ENCODE measurements at regions not wholly inside any gene's neighbourhood (a gene's known extent, or its start where the extent isn't known, plus 50 kb on each side); places are given as distances from the start of the nearest gene placed in this dataset.

DNA sequence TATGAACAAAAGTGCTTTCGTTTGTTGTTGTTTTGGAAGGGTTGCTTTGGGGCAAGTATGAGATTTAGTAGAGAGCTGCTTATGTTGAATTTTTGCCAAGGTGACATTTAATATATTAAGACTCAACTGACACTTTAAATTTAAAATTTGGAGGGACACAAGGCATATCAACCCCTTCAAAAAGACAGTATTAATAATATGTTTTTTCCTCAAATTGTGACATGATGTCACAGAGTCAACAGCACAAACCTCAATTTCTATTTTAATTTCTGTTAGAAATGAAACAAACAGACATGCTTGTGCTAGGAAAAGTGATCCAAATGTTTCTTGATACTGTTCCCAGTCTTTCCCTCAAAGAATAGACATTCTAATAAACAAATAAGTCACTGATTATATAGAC, 218.9 kb downstream of the CYRIA start:
- intact Hi-C loops (cut with DNase I) = no loop called here

DNA sequence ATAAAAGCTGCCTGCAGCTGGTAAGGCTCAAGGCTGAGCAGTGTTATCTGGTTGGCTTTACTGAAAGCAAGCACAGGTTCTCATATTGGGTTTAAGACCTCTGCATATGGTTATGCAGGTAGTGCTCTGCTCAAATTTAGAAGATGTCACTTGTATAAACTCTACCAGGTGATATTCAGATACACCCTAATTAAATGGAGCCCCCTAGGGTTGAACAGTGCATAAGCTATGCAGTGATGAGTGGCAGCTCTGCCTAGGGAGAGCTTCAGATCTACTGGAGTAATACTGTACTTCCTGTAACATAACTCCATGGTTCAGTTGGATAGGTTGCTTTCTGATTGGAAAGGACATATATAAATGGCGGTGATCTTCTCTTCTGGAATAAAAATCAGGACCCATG, 222.7 kb downstream of the CYRIA start:
- Histone ChIP-seq H3K9me3 (no peaks in the 10 kb centered on the region), H3K36me3 (no peaks in the 10 kb centered on the region), H3K4me1 (no peaks in the 10 kb centered on the region), H3K27me3 (no peaks in the 10 kb centered on the region), H3K4me3 (no peak overlapping the region), H3K27ac (no peak overlapping the region)
- TF ChIP-seq POLR2AphosphoS5 (IDR thresholded peaks at IDR 0.05; ENCODE audit: insufficient read depth in 1 of 2, low read depth in 1 of 2) = no peak
- DNase-seq (ENCODE audit: extremely low spot score in 2 of 2) = no peak
- intact Hi-C loops (cut with DNase I) = no loop called here

More for the DNA sequence above, 218.9 kb downstream of the CYRIA start:
- Histone ChIP-seq H3K9me3 (no peaks in the 10 kb centered on the region), H3K36me3 (no peaks in the 10 kb centered on the region), H3K4me1 (no peaks in the 10 kb centered on the region), H3K27ac (no peak overlapping the region), H3K27me3 (no peaks in the 10 kb centered on the region), H3K4me3 (no peak overlapping the region)
- TF ChIP-seq CTCF (IDR thresholded peaks at IDR 0.05) = no peak
- TF ChIP-seq POLR2A (IDR thresholded peaks at IDR 0.05) = no peak
- no peak for DNase-seq (ENCODE audit: extremely low spot score in 2 of 2)

GRCh38 chr2:16441431-16441830, 224.2 kb downstream of the CYRIA start:
- intact Hi-C loops (cut with DNase I) = no loop called here
- no peak for DNase-seq (ENCODE audit: extremely low spot score in 2 of 2)

DNA sequence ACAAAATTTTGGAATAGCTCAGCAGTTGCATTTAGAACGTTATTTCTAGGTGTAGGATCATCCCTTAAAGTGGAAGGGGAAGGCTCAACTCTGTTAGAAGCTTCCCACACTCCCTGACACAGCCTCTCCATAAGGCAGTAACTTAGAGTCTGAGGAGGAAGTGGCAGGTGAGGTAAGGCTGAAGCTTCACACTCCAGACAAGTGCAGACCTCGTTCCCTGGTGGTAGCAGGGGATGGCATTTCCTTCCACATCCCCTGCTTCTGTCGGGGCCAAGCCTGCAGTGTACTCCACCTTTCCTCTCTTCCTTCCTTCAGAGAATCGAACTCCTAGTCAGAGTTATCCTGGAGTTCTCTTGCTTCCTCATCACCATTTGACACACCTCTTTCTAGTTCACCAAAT, 224.7 kb downstream of the CYRIA start:
- H3K4me1 ChIP-seq = no peaks in the 10 kb centered on the region
- H3K27ac ChIP-seq = no peak overlapping the region
- no peaks in the 10 kb centered on the region for H3K27me3 ChIP-seq
- no peaks in the 10 kb centered on the region for H3K9me3 ChIP-seq
- no peak overlapping the region for H3K4me3 ChIP-seq
- TF ChIP-seq POLR2A (IDR thresholded peaks at IDR 0.05) = no peak
- intact Hi-C loops (cut with DNase I) = no loop called here
- no peaks in the 10 kb centered on the region for H3K36me3 ChIP-seq
- DNase-seq (ENCODE audit: extremely low spot score in 2 of 2) = no peak

More at GRCh38 chr2:16441431-16441830, 224.2 kb downstream of the CYRIA start:
- H3K4me3 ChIP-seq = no peak overlapping the region
- H3K27ac ChIP-seq = no peak overlapping the region
- H3K36me3 ChIP-seq = no peaks in the 10 kb centered on the region
- no peaks in the 10 kb centered on the region for H3K9me3 ChIP-seq
- no peaks in the 10 kb centered on the region for H3K4me1 ChIP-seq
- no peaks in the 10 kb centered on the region for H3K27me3 ChIP-seq
- TF ChIP-seq POLR2AphosphoS5 (IDR thresholded peaks at IDR 0.05; ENCODE audit: insufficient read depth in 1 of 2, low read depth in 1 of 2) (no peak), CTCF (IDR thresholded peaks at IDR 0.05) (no peak), POLR2A (IDR thresholded peaks at IDR 0.05) (no peak)

DNA sequence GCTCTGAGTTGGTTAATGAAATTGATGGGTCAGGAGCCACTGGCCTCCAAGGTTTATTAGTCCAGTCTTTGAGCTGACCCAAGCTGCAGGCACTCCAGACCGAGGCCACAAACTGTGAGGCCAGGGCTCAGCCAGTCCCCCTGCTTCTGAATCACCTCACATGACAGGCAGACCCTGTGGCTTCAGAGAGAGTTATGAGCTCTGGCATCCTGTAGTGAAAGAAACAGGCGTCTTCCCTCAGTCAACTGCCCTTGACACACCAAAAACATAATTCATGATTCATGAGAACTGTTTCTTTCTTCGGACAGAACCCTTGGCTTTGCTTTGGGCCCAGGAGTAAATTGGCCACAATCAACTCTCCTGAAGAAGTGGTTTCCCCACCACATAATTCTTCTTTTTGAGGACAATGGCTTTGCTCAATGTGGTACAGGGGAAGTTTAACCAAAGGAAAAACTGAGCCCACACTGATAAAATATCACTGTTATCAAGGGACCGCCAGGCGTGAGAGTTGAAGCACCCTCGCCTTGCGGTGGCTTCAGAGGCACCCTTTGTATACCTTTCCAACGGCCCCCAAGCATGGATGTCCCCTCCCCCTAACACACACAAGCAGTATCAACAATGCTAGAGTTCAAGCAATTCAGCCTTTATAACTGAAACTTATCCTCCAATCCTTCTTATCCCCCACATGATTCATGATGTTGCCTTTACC, 226.9 kb downstream of the CYRIA start:
- Histone ChIP-seq H3K9me3 (no peaks in the 10 kb centered on the region), H3K36me3 (no peaks in the 10 kb centered on the region), H3K4me1 (no peaks in the 10 kb centered on the region), H3K27me3 (no peaks in the 10 kb centered on the region), H3K4me3 (no peak overlapping the region), H3K27ac (no peak overlapping the region)
- DNase-seq (ENCODE audit: extremely low spot score in 2 of 2) = no peak
- intact Hi-C loops (cut with DNase I) = no loop called here
- TF ChIP-seq POLR2A (IDR thresholded peaks at IDR 0.05) (no peak), POLR2AphosphoS5 (IDR thresholded peaks at IDR 0.05; ENCODE audit: insufficient read depth in 1 of 2, low read depth in 1 of 2) (no peak), CTCF (IDR thresholded peaks at IDR 0.05) (no peak)

DNA sequence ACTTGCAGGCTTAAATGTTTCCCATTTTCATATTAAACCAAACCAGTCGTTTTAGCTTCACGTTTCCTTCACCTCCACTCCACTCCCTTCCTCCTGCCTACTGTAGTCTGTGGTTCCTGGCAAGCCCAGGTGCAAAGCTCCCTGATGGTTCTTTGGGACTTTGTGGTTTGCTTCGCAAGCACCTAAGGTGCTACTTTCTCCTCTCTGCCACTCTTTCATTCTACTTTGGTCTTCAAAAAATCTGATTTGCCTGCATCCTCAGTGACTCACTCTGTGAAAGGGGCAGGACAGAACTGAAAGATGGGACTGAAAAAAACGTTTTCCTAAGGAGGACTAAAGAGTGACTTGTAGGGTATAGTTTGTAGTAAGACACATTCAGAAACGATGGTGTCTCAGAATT, 228.4 kb downstream of the CYRIA start:
- no peak for TF ChIP-seq POLR2AphosphoS5 (IDR thresholded peaks at IDR 0.05; ENCODE audit: insufficient read depth in 1 of 2, low read depth in 1 of 2)
- no peak for TF ChIP-seq CTCF (IDR thresholded peaks at IDR 0.05)
- TF ChIP-seq POLR2A (IDR thresholded peaks at IDR 0.05) = no peak
- intact Hi-C loops (cut with DNase I) = no loop called here
- H3K36me3 ChIP-seq = no peaks in the 10 kb centered on the region

More for the DNA sequence above, 228.4 kb downstream of the CYRIA start:
- no peak for DNase-seq (ENCODE audit: extremely low spot score in 2 of 2)
- Histone ChIP-seq H3K9me3 (no peaks in the 10 kb centered on the region), H3K4me3 (no peak overlapping the region), H3K27me3 (no peaks in the 10 kb centered on the region), H3K27ac (no peak overlapping the region), H3K4me1 (no peaks in the 10 kb centered on the region)
